D721Med (cell line): ENCODE measurements at regions not wholly inside any gene's neighbourhood (a gene's known extent, or its start where the extent isn't known, plus 50 kb on each side); places are given as distances from the start of the nearest gene placed in this dataset.
"Not testable (repeated sequence)": the region's sequence is repeated elsewhere in the genome, so short reads cannot be mapped to it uniquely, and the experiment has no call there.

Experiments used
- DNase-seq: peaks from one replicate; pipeline ENCODE4 v3.0.0; 2011; ENCODE audit warnings: low spot score; ENCODE audit not compliant: insufficient read length
- FAIRE-seq: peaks from 2 replicates; lab custom pipeline; 2011; peaks lifted over from hg19 to GRCh38; lab: Jason Lieb, UNC
- TF ChIP-seq, protein P1 (sequence below): IDR thresholded peaks from 2 replicates; pipeline ENCODE4 v1.5.1; 2012; ENCODE audit warnings: mild to moderate bottlenecking, control low read depth; ENCODE audit not compliant: insufficient read depth; ENCODE audit errors: missing control alignments

DNA sequence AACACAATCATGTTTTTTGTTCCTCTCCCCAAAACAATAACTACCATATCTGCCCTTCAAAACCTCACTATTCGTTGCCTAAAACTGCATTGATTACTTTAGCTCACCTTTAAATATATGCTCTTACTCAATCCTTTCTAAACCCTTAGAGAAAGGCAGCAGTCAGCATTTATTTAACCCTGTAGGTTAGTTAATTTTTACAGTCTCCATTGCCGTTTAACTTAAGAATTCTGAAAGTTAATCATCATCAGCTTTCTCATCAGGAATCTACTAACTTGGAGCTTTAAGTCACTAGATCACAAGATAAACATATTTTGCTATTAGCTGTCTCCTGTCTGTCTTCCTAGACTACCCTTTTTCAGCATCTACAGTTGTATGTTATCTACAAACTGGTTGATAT, 991.9 kb downstream of the EPHA7 start:
- FAIRE-seq: no peak
- TF ChIP-seq, protein P1, sequence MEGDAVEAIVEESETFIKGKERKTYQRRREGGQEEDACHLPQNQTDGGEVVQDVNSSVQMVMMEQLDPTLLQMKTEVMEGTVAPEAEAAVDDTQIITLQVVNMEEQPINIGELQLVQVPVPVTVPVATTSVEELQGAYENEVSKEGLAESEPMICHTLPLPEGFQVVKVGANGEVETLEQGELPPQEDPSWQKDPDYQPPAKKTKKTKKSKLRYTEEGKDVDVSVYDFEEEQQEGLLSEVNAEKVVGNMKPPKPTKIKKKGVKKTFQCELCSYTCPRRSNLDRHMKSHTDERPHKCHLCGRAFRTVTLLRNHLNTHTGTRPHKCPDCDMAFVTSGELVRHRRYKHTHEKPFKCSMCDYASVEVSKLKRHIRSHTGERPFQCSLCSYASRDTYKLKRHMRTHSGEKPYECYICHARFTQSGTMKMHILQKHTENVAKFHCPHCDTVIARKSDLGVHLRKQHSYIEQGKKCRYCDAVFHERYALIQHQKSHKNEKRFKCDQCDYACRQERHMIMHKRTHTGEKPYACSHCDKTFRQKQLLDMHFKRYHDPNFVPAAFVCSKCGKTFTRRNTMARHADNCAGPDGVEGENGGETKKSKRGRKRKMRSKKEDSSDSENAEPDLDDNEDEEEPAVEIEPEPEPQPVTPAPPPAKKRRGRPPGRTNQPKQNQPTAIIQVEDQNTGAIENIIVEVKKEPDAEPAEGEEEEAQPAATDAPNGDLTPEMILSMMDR: no peak
- no peak for DNase-seq

DNA sequence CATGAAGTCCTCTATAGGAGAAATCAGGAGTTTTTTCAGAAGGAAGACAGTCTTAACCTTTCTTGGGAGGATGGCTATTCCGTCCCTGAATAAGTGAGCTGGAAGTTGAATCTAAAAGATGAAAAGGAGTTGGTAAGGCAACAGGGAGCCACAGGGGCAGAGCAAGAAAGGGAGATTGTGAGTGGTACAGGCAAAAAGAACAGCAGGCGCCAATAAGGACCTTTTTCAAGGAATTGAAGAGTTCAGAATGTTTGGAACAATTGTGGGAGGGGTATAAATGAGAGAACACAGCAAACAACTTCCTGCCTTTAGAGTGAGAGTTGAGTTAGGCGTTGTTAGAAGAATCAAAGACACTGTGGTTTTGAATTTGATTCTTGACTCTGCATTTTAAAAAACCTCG, 1003.7 kb downstream of the EPHA7 start:
- FAIRE-seq (no peak), DNase-seq (no peak)
- TF ChIP-seq, protein P1: no peak

DNA sequence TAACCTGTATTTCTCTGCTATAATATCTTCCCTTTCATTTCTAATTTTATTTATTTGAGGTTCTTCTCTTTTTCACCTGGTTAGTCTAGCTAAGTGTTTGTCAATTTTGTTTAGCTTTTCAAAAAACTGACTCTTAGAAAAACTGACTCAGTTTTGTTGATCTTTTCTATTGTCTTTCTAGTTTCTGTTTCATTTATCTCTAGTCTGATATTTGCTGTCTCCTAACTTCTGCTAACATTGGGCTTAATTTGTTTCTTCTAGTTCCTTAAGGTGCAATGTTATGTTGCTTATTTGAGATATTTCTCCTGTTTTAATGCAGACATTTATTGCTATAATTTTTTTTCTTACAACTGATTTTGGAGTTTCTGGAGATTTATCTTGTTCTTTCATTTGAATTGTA, 1011.0 kb downstream of the EPHA7 start:
- FAIRE-seq (no peak), DNase-seq (no peak)
- TF ChIP-seq, protein P1: no peak

DNA sequence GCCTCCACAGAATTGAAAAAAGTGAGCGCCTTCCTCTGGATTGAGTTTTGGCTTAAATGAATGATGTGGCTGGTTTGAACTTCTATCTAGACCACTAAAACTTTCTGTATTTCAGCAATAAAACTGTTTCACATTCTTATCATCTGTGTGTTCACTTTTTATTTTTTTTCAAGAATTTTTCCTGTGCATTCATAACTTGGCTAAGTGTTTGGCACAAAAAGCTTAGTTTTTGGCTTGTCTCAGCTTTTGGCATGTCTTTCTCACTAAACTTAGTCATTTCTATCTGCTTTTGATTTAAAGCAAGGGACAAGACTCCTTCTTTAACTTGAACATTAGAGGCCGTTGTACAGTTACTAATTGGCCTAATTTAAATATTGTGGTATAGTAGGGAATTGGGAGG, 1015.1 kb downstream of the EPHA7 start:
- DNase-seq: no peak
- TF ChIP-seq, protein P1: no peak
- no peak for FAIRE-seq

DNA sequence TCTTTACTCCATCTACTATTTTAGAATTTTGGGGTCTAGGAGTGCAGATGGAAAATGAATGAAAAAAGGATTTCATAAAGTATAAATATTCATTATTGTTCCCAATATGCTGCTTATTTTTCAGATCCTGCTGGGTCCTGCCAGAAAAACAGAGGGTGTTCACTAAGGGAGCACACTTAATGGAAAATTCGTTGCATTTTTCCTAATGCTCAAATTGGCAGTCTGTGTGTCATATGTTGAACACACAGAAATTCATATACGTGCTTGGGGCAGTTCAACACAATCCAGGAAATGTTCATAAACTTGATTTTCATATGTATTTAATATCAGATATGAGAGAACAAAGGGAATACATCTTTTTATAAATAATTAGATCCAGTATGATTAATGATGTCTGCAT, 1019.4 kb downstream of the EPHA7 start:
- FAIRE-seq (no peak), DNase-seq (no peak)
- TF ChIP-seq, protein P1: no peak

DNA sequence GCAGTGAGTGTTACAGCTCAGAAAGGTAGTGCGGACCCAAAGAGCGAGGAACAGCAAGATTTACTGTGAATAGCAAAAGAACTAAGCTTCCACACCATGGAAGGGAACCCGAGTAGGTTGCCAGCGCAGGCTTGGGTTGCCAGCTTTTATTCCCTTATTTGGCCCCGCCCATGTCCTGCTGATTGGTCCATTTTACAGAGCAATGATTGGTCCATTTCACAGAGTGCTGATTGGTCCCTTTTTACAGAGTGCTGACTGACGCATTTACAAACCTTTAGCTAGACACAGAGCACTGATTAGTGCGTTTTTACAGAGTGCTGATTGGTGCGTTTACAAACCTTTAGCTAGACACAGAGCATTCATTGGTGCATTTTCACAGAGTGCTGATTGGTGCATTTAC, 1030.7 kb downstream of the EPHA7 start:
- DNase-seq, FAIRE-seq: not testable (repeated sequence)

DNA sequence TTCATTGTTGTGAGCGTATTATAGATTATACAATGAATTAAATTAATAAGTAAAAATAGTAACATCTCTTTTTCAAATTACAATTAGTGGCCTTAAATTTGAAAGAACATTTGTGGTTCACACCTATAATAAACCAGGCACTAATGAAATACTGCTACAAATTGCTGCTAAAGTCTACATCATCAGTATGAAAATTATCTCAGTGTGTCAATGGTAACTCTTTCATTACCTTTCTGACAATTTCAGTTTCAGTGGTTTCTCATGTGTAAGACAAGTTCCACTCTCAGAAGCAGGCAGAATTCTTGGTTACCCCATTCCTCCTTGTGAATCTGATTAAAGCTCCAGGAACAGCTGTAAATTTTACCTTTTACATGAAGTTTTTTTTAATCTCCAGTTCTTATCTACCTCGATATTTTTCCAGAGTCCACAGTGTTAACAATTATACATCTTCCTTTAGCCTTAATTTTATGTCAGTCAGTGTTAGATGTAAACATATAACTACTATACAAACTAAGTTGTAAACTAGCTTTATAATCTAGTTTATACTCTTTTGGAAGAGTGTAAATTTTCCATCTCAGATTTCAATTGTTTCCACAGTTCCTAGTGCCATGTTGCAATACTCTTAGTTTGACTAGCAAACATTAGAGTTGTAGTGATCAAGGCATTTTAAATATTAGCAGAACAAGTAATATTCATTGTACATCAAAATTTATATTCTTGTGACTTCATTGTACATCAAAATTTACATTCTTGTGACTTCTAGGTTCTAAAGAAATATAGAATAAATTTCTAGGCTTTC, 1038.4 kb downstream of the EPHA7 start:
- TF ChIP-seq, protein P1: no peak
- DNase-seq: no peak
- FAIRE-seq: no peak
